LNCaP clone FGC (cell line): ENCODE measurements at regions not wholly inside any gene's neighbourhood (a gene's known extent, or its start where the extent isn't known, plus 50 kb on each side); places are given as distances from the start of the nearest gene placed in this dataset.

Source experiments
- DNase-seq: peaks from one replicate; pipeline ENCODE4 v3.0.0-alpha.2; 2011; ENCODE audit warnings: low read depth
- H3K4me3 ChIP-seq: 2 replicates; pipeline ENCODE4 v1.5.1; 2011; ENCODE audit warnings: mild to moderate bottlenecking, low read depth, low read length, control low read depth
- CTCF ChIP-seq: IDR thresholded peaks from 2 replicates; pipeline ENCODE4 v1.5.1; 2012; ENCODE audit warnings: mild to moderate bottlenecking; ENCODE audit not compliant: control insufficient read depth, insufficient read depth; ENCODE audit errors: extremely low read depth

- no peak for TF ChIP-seq CTCF
- no peak for DNase-seq
- H3K4me3 ChIP-seq, result no peak overlapping the region
Measured at GRCh38 chr4:156396534-156396933, 442.9 kb upstream of the CTSO start.

GRCh38 chr4:156391325-156391653 is 437.6 kb upstream of the CTSO start:
- no peak for DNase-seq
- H3K4me3 ChIP-seq, result no peak overlapping the region
- no peak for TF ChIP-seq CTCF

GRCh38 chr4:156390599-156391324 is 437.1 kb upstream of the CTSO start:
- no peak overlapping the region for H3K4me3 ChIP-seq
- DNase-seq, result no peak
- TF ChIP-seq CTCF, result no peak

- H3K4me3 ChIP-seq, result no peak overlapping the region
- TF ChIP-seq CTCF, result no peak
- no peak for DNase-seq
Measured at GRCh38 chr4:156388826-156389225, 435.2 kb upstream of the CTSO start.

- DNase-seq, result no peak
- H3K4me3 ChIP-seq, result no peak overlapping the region
- TF ChIP-seq CTCF, result peak; percentile 58
Measured at GRCh38 chr4:156378033-156378665, 424.5 kb upstream of the CTSO start.

- no peak for DNase-seq
- no peak overlapping the region for H3K4me3 ChIP-seq
- TF ChIP-seq CTCF, result no peak
Measured at GRCh38 chr4:156377036-156377710, 423.5 kb upstream of the CTSO start.

- H3K4me3 ChIP-seq, result no peak overlapping the region
- TF ChIP-seq CTCF, result no peak
- no peak for DNase-seq
Measured at GRCh38 chr4:156374894-156375293, 421.2 kb upstream of the CTSO start.
